Fibroblast of lung (primary cell): ENCODE measurements at regions not wholly inside any gene's neighbourhood (a gene's known extent, or its start where the extent isn't known, plus 50 kb on each side); places are given as distances from the start of the nearest gene placed in this dataset.
"Not testable (repeated sequence)": the region's sequence is repeated elsewhere in the genome, so short reads cannot be mapped to it uniquely, and the experiment has no call there.

Experiments
- EZH2 ChIP-seq: IDR thresholded peaks from 2 replicates; pipeline ENCODE4 v1.5.1; 2012; ENCODE audit warnings: low read length, control low read depth, mild to moderate bottlenecking; ENCODE audit errors: missing control alignments
- TF ChIP-seq, protein P1 (sequence below), 2 donors: IDR thresholded peaks in 1 of 2; conservative IDR thresholded peaks in 1 of 2; 1 replicate in 1 of 2; 2 replicates in 1 of 2; pipeline ENCODE4 v1.5.1; 2011 to 2012; ENCODE audit warnings: low read length in 2 of 2, control low read depth in 1 of 2, inconsistent platforms in 1 of 2, low read depth in 1 of 2, mild to moderate bottlenecking in 1 of 2

DNA sequence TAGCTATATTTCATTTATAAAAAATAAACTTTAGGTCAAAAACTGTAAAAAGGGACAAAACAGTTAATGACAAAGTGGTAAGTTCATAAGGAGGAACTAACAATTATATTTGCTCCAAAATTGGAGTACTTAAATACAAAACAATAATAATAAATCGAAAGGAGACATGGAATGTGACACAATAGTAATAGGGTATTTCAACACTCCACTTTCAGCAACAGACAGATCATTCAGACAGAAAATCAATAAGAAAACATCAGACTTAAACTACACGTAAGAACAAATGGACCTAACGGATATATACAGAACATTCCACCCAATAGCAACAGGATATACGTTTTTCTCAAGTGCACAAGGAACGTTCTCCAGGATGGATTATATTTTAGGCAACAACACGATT, 58.1 kb upstream of the RGPD2 start:
- TF ChIP-seq, protein P1, sequence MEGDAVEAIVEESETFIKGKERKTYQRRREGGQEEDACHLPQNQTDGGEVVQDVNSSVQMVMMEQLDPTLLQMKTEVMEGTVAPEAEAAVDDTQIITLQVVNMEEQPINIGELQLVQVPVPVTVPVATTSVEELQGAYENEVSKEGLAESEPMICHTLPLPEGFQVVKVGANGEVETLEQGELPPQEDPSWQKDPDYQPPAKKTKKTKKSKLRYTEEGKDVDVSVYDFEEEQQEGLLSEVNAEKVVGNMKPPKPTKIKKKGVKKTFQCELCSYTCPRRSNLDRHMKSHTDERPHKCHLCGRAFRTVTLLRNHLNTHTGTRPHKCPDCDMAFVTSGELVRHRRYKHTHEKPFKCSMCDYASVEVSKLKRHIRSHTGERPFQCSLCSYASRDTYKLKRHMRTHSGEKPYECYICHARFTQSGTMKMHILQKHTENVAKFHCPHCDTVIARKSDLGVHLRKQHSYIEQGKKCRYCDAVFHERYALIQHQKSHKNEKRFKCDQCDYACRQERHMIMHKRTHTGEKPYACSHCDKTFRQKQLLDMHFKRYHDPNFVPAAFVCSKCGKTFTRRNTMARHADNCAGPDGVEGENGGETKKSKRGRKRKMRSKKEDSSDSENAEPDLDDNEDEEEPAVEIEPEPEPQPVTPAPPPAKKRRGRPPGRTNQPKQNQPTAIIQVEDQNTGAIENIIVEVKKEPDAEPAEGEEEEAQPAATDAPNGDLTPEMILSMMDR (conservative IDR thresholded peaks at IDR 0.05 in 1 of 2, IDR thresholded peaks at IDR 0.05 in 1 of 2; ENCODE audit: low read depth in 1 of 2, low read length in 2 of 2), result not testable (repeated sequence)
- not testable (repeated sequence) for TF ChIP-seq EZH2
